ENCODE measurements at regions not wholly inside any gene's neighbourhood (a gene's known extent, or its start where the extent isn't known, plus 50 kb on each side); places are given as distances from the start of the nearest gene placed in this dataset.

GRCh38 chr21:18468790-18469189 lies 65.2 kb upstream of the TMPRSS15 start:
- TF ChIP-seq EP300 (IDR thresholded peaks at IDR 0.05) (no peak), CTCF (IDR thresholded peaks at IDR 0.05) (no peak)
